Fibroblast of skin of abdomen (primary cell): ENCODE measurements at regions not wholly inside any gene's neighbourhood (a gene's known extent, or its start where the extent isn't known, plus 50 kb on each side); places are given as distances from the start of the nearest gene placed in this dataset.

Source experiments
- DNase-seq: peaks from one replicate; pipeline ENCODE4 v3.0.0-alpha.2; 2013

GRCh38 chr17:5695480-5695879 lies 111.2 kb upstream of the NLRP1 start:
- no peak for DNase-seq

DNA sequence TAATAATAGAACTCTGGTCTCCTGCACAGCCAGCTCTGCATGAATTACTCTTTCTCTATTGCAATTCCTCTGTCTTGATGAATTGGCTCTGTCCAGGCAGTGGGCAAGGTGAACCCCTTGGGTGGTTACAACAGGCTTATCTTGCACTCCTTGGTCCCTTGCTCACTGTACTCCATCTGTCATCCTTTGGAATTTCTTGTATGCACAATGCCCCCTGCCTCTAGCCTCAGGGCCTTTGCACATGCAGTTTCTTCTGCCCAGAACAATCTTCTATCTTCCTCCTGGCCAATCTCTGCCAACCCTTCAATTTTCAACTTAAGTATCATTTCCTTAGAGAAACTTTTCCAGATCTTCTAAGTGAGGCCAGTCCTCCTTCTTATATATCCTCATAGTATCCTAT lies 114.7 kb upstream of the NLRP1 start:
- no peak for DNase-seq

GRCh38 chr17:5699814-5700213 lies 115.5 kb upstream of the NLRP1 start:
- no peak for DNase-seq

DNA sequence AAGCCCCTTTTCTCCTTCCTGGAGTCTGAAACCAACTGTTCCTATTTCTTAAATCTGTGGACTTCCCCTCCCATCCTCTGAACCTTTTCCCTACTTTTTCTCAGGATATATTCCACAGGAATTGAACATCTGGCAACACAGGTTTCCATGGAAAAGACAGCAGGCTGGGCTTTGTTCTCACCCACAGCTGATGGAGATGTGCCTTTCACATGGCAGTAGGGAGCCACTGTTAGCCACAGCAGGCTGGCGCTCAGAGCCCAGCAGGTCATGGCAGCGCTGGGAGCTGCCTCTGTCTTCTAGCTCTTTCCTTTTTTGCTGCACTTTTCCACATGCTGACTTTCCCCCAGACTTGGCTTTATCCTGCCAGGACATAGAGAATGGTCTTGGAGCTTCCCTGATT lies 116.4 kb upstream of the NLRP1 start:
- DNase-seq: no peak

DNA sequence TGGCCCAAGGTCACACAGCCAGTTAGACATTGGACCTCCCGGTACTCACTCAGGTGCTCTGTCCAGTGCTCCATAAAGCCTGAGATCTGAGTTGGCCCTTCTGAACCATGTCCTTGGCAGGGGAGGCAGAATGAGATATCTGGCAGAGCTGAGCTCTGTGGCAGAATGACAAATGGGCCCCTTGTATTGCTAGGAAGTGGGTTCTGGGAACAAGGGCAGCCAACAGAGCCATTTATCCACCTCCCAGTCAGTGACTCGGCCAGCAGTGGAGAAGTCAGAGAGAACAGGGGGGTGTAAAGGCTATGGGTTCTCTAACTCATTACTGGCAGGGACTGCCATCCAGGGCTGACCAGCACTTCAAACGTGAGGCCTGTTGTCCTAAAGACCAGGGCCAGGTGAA lies 117.1 kb upstream of the NLRP1 start:
- DNase-seq: no peak

DNA sequence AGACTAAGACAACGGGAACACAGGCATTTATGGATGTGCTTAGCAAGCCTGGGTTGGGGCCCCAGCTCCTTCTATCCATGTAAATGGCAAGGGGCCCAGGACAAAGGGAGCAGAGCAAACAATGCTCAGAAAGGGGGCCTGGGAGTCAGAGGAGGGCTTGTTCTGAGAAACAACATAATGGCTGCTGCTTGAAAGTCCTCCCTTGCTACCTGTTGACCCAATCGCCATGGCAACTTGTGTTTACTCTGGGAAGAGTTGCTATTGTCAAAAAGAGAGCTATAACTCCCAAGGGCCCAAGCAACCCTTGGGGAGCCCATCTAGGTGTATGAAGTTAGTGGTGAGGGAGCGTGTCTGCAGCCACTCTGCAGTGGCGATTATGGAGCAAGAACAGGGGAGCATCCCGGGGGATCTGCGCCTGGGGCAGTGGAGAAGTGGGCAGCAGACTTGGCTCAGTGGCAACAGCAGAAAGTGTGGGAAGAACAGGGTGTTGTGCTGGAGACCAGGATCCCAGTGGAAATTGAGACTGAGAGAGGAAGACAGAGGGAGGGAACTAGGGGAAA lies 118.7 kb upstream of the NLRP1 start:
- no peak for DNase-seq

DNA sequence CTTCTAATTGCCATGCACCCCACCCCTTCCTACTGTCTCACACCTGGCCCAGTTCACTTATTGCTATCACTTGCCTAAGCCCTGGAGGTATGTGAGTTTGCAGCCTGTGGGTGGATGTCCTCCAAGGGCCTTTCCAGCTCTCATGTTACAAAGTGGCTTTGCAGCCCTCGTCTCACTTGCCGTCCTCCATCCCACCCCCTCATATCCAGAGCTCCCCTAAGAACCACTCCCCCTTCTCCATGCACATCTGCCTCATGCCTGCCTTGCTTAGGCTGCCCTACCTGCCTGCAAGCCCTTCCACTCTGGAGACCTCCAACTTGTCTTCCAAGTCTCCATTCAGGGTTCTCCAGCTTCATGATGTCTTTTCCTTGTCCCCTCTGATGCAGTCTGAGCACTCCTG lies 119.4 kb upstream of the NLRP1 start:
- no peak for DNase-seq

DNA sequence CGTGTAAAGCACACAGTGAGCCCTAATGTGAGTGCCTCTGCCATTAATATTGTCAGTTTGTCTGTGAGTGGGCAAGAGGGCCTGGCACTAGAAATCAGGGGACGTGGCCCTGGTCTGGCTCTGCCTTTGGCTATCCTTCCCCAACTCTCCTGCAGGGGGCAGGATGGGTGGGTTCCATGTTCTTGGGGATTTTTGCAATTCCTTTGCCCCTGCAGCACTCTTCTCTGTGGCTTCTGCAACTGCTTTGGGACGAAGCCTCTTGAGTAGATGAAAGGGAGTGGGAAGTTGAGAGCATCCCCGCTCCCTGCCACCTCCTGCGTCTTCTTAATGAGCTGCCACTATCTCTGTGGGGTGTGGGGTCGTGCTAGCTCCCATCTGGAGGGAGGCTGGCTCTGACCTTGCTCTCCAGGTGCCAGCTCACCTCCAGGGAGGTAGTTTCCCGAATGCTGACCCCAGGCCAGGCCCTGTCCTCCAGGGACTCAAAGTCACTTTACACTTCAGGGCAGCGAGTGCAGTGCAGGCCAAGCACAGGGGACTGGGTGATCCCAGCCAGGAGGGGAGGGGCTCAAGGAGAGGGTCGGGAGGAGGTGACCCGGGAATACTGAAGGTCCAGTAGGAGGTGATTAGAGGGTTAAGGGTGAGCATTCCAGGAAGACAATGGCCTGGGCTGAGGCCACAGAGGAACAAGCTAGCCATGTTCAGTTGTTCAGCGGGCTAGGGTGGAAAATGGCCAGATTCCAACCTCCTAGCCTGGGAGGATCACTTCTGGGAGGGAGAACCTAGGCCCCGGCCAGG lies 121.0 kb upstream of the NLRP1 start:
- peak; percentile 12 for DNase-seq

- DNase-seq: no peak
These were observed 121.7 kb upstream of the NLRP1 start for GRCh38 chr17:5705876-5706576.

DNA sequence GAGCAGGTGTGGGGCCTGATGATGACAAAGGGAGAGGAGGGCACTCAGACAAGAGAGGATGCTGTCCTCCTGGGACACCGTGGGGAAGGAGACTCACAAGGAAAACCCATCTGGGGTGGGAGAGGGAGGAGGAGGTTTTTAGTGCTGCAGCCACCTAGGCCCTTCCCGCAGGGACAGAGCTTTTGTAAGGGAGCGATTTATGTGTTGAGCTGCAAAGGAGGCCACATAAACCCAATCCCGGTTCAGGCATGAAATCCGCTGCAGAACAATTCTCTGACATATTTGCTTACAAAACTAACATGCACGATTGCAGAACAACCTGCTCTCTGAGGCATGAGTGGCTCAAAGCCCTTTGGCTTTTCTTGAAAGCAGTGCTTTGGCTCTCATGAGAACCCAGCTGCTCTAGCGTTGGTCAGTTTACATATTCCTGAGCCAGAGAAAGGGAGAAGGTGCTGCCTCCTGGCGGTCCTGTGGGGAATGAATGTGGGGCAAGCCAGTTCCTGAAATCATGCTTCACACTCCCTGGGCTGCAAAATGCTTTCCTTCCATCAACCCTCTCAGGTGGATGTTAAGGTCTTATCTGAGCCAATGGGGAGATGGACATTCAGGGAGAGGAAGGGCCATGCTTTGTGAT lies 122.4 kb upstream of the NLRP1 start:
- DNase-seq: peak; percentile 27

- no peak for DNase-seq
These were observed 123.2 kb upstream of the NLRP1 start for GRCh38 chr17:5707482-5707881.

GRCh38 chr17:5708344-5708743 lies 124.0 kb upstream of the NLRP1 start:
- no peak for DNase-seq

DNA sequence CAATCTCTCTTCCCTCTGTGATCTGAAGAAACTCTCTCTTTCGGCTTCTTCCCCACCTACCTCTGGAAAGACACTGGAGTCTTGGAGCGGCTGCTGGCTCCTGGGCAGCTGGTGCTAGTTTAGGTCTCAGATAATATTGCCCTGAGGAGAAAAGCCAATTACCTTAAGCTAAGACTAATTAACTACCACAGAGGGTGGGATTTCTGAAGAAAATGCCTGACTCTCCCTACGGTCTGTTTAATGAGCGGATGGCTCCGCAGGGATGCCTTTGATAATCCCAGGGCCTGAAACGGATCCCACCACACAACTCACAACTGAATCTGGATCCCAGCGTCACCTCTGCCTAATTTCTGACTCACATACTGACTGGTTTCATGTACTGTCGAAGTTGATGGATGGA lies 127.0 kb upstream of the NLRP1 start:
- no peak for DNase-seq

DNA sequence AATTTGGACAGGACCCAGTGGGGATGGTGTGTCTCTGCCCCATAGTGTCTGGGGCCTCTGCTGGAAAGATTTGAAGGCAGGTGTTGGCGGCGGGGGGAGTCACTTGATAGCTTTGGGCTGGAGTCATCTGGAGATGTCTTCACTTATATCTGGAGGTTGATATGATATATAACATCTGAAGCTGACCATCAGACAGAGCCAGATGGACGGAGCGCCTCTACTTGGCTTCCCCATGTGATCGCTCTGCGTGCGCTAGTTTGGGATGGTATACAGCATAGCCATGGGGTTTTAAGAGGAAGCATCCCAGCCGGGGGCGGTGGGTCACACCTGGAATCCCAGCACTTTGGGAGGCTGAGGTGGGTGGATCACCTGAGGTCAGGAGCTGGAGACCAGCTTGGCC lies 130.7 kb upstream of the NLRP1 start:
- DNase-seq: no peak

DNA sequence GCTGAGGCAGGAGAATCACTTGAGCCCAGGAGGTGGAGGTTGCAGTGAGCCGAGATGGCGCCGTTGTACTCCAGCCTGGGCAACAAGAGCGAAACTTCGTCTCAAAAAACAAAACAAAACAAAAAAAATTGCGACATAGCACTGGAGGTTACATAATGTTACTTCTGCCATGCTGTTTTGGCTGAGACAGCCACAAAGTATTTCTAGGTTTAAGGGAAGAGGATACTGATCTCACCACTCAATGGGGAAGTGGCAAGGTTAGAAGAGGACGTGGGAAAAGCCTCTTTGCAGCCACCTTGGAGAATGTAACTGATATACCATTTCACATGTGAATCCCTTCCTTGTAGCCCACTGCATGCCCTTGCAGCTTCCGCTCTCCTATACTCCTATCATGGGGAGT lies 131.2 kb upstream of the NLRP1 start:
- no peak for DNase-seq

DNA sequence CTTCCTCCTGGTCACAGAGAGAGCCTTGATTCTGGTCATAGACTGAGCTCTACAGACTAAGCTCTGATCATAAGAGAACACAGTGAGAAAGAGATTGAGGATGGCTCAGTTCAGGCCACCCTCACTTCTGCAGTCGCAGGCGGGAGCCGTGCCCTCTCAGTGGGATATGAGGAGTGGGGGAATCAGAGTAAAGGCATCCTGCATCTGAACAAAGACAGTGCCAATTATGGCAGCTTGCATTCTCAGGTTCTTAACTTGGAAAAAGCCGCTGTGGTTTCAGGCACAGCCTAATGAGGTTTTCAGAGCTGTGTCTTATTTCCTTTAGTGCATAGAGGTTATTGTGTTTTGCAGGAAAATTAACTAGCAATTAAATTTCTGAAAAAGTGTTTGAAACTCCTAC lies 134.4 kb upstream of the NLRP1 start:
- no peak for DNase-seq

DNA sequence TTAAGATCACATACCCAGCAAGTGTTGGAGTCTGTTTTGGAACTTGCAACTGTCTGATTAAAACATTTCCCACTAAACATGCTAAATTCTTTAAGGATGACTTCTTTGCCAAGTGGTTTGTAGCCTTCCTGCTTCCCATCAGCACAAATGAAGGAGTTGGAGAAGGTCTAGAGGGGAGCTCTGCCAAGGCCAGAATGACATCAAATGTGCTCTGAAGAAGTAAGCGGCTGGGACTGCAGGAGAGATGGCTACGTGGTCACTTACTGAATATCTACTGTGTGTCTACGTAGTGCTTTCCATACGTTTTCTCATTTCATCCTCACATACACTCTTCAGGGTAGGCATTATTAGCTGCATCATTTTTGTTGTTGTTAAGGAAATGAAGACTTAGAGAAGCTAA lies 135.7 kb upstream of the NLRP1 start:
- DNase-seq: no peak

GRCh38 chr17:5730373-5730772 lies 146.1 kb upstream of the NLRP1 start:
- DNase-seq: no peak

DNA sequence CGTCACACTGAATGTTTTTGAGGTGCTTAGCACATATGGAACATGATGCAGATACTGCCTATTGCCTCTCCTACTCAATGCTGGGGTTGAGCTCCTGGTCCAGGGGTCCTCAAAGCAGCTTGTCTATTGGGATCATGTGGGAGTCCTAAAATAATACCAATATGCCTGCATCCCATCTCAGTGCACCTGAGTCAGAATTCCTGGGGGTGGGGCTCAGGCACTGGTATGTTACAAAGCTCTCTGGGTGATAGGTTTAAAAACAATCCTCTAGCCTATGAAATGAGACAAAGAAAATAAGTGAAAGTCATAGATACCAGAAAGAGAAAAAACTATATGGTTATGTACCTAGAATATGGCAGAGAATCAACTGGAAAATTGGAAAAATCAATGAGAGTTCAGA lies 156.6 kb upstream of the NLRP1 start:
- DNase-seq: no peak

DNA sequence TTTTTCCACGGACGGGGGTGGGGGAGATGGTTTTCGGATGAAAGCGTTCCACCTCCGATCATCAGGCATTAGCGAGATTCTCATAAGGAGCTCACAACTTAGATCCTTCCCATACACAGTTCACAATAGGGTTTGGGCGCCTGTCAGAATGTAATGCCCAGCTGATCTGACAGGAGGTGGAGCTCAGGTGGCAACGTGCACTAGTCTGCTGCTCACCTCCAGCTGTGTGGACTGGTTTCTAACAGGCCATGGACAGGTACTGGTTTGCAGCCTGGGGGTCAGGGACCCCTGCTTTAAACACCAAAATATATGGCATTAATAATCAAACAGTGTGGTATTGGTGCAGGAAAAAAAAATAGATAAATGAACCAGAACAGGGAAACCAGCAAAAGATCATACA lies 157.5 kb upstream of the NLRP1 start:
- DNase-seq: no peak

DNA sequence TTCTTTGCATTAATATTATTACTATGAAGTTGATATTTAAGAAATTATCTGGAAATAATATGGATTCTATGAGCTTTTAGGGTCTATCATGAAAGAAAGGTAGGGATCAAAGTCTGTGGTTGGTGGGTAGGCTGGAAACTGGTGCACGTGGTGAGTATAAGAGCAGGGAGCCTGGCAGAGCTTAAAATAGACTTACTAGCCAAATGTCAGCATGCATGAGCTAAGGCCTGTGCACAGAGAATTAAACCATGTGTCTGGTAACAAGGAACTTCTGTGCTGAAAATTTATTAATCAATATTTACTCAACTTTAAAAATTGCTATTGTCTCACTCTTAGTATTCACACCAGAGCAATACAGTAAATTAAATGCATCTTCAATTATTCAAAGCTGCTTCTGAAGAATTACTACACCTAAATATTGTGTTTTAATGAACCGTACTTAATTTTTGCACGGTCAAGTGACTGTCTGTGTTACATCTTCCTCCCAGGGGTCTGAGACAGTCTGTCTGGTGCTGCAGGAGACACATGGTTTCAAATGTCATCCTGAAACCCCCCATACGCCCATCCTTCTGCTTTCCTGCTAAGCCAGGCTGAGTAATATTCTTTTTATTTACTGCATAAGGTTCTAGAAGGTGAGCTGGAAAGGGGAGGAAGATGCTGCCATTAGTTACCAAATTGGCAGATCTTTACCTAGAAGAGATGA lies 161.0 kb upstream of the NLRP1 start:
- DNase-seq: no peak

GRCh38 chr17:5747276-5747675 lies 163.0 kb upstream of the NLRP1 start:
- no peak for DNase-seq

- no peak for DNase-seq
These were observed 163.7 kb upstream of the NLRP1 start for GRCh38 chr17:5747964-5748363.
